HepG2 (cell line): ENCODE measurements at regions not wholly inside any gene's neighbourhood (a gene's known extent, or its start where the extent isn't known, plus 50 kb on each side); places are given as distances from the start of the nearest gene placed in this dataset.

Experiments used
- CCAR2 ChIP-seq: fragments of 200-400 bp; formaldehyde crosslinking; optimal IDR thresholded peaks from 2 replicates; pipeline ENCODE3; 2018; ENCODE audit warnings: low read depth, mild to moderate bottlenecking, low read length, moderate library complexity
- DNMT3B ChIP-seq: conservative IDR thresholded peaks from 2 replicates; pipeline ENCODE4 v1.6.1; 2016; ENCODE audit warnings: missing biosample characterization, control low read depth
- DPF2 ChIP-seq: sonication (generic); formaldehyde crosslinking; IDR thresholded peaks from 2 replicates; pipeline ENCODE4 v1.4.0; 2020; ENCODE audit warnings: mild to moderate bottlenecking, low read depth, missing genetic modification reagents, borderline replicate concordance
- GATAD2A ChIP-seq: IDR thresholded peaks from 2 replicates; pipeline ENCODE4 v1.6.1; 2016
- HOXA9 ChIP-seq: sonication (generic); formaldehyde crosslinking; IDR thresholded peaks from 2 replicates; pipeline ENCODE4 v1.8.1; 2022; ENCODE audit warnings: missing genetic modification reagents, mild to moderate bottlenecking, moderate library complexity, borderline replicate concordance
- MTF1 ChIP-seq: sonication (generic); formaldehyde crosslinking; IDR thresholded peaks from 2 replicates; pipeline ENCODE4 v1.5.0; 2020; ENCODE audit warnings: missing genetic modification reagents
- MTF2 ChIP-seq: sonication (generic); formaldehyde crosslinking; IDR thresholded peaks from 2 replicates; pipeline ENCODE4 v1.5.0; 2020; ENCODE audit warnings: missing genetic modification reagents, borderline replicate concordance
- SP140L ChIP-seq: sonication (generic); formaldehyde crosslinking; IDR thresholded peaks from 2 replicates; pipeline ENCODE4 v1.4.0; 2020; ENCODE audit warnings: missing genetic modification reagents, borderline replicate concordance
- TCF12 ChIP-seq, 2 experiments: fragments of 450-650 bp in 1 of 2; sonication (generic) in 1 of 2; formaldehyde crosslinking in 1 of 2; IDR thresholded peaks; 2 replicates each; pipeline versions ENCODE4 v1.6.1 to v1.8.0; 2017 to 2022; ENCODE audit warnings: antibody characterized with exemption in 1 of 2, mild to moderate bottlenecking in 1 of 2, missing genetic modification reagents in 1 of 2, moderate library complexity in 1 of 2
- TGIF2 ChIP-seq: IDR thresholded peaks from 2 replicates; pipeline ENCODE4 v1.6.1; 2016; ENCODE audit warnings: control low read depth, missing compliant biosample characterization
- ZNF101 ChIP-seq: sonication (generic); formaldehyde crosslinking; IDR thresholded peaks from 2 replicates; pipeline ENCODE4 v1.4.0; 2020; ENCODE audit warnings: mild to moderate bottlenecking, low read depth, missing genetic modification reagents, borderline replicate concordance
- ZNF260 ChIP-seq: sonication (generic); formaldehyde crosslinking; IDR thresholded peaks from 2 replicates; pipeline ENCODE4 v1.4.0; 2020; ENCODE audit warnings: missing genetic modification reagents, low read depth, mild to moderate bottlenecking, borderline replicate concordance
- ZNF496 ChIP-seq: sonication (generic); formaldehyde crosslinking; IDR thresholded peaks from 2 replicates; pipeline ENCODE4 v1.8.1; 2023; ENCODE audit warnings: mild to moderate bottlenecking, moderate library complexity, missing genetic modification reagents; ENCODE audit not compliant: insufficient replicate concordance
- ZNF616 ChIP-seq: sonication (generic); formaldehyde crosslinking; IDR thresholded peaks from 2 replicates; pipeline ENCODE4 v1.5.0; 2020; ENCODE audit warnings: low read depth, mild to moderate bottlenecking, missing genetic modification reagents
- ZNF781 ChIP-seq: sonication (generic); formaldehyde crosslinking; IDR thresholded peaks from 2 replicates; pipeline ENCODE4 v1.5.1; 2020; ENCODE audit warnings: borderline replicate concordance, mild to moderate bottlenecking, missing genetic modification reagents; ENCODE audit errors: not compliant biosample characterization
- TF ChIP-seq, protein P1 (sequence below): sonication (generic); formaldehyde crosslinking; IDR thresholded peaks from 2 replicates; pipeline ENCODE4 v1.4.0; 2020; ENCODE audit warnings: missing genetic modification reagents, low read depth, mild to moderate bottlenecking, borderline replicate concordance
- TF ChIP-seq, protein P2 (sequence below): sonication (generic); formaldehyde crosslinking; IDR thresholded peaks from 2 replicates; pipeline ENCODE4 v1.5.0; 2020; ENCODE audit warnings: missing genetic modification reagents, mild to moderate bottlenecking, borderline replicate concordance
- TF ChIP-seq, protein P3 (sequence below): IDR thresholded peaks from 2 replicates; pipeline ENCODE4 v1.6.1; 2012; ENCODE audit warnings: inconsistent platforms
- TF ChIP-seq, protein P4 (sequence below): sonication (generic); formaldehyde crosslinking; IDR thresholded peaks from 2 replicates; pipeline ENCODE4 v1.8.1; 2023; ENCODE audit warnings: mild to moderate bottlenecking, missing genetic modification reagents
- TF ChIP-seq, protein P5 (sequence below): IDR thresholded peaks from 2 replicates; pipeline ENCODE4 v1.6.1; 2016; ENCODE audit warnings: missing biosample characterization, missing genetic modification reagents, low read depth
- TF ChIP-seq, protein P6 (sequence below): sonication (generic); formaldehyde crosslinking; IDR thresholded peaks from 2 replicates; pipeline ENCODE4 v1.4.0; 2020; ENCODE audit warnings: mild to moderate bottlenecking, missing genetic modification reagents

DNA sequence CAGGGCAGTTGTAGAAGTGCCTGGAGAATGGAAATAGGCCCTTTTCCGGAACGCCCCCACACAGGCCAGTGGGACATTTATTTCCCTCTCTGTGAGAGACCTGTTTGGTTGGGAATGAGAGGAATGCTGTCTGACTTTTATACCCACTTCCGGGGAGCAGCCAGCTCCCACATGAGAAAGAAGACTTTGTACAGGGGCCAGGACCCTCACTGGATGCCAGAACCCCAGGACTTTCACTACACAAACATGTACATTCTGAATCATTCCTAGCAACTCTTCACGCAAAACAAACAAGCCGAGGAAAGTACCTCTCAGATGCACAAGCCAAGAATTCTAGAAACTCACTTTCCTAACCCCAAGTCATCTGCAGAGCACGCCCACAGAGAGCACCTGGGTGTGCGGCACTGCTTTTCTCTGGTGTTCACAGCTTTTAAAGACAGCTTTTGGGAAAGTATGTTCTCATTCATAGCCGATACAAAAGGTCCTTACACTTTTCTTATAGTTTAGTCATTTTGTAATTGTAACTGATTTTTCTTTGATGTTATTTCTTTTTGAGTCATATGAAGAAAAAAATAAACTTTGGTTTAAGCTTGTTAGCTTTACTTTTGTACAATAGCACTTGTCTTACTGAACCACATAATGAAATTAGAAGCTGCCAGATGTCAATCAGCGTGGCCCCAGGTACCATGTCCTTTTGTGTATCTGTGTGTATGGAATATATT lies 856.1 kb upstream of the ID2 start (continued):
- TF ChIP-seq ZNF781: no peak
- TF ChIP-seq ZNF616: no peak
- TF ChIP-seq TGIF2 (CRISPR knock-in tag): no peak
- 0 out of 2 replicates have a peak, but pooled peaks have one; percentile 30 for TF ChIP-seq DNMT3B
- TF ChIP-seq, protein P1, sequence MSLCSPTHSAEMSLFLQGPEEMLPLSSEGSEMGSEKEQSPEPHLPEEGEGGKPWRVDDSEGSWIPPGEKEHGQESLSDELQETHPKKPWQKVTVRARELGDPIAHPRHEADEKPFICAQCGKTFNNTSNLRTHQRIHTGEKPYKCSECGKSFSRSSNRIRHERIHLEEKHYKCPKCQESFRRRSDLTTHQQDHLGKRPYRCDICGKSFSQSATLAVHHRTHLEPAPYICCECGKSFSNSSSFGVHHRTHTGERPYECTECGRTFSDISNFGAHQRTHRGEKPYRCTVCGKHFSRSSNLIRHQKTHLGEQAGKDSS (CRISPR knock-in tag): no peak
- no peak for TF ChIP-seq CCAR2
- TF ChIP-seq ZNF496: no peak
- TF ChIP-seq, protein P2, sequence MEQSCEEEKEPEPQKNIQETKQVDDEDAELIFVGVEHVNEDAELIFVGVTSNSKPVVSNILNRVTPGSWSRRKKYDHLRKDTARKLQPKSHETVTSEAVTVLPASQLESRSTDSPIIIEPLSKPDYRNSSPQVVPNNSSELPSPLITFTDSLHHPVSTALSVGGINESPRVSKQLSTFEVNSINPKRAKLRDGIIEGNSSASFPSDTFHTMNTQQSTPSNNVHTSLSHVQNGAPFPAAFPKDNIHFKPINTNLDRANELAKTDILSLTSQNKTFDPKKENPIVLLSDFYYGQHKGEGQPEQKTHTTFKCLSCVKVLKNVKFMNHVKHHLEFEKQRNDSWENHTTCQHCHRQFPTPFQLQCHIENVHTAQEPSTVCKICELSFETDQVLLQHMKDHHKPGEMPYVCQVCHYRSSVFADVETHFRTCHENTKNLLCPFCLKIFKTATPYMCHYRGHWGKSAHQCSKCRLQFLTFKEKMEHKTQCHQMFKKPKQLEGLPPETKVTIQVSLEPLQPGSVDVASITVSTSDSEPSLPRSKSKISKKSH (CRISPR knock-in tag): no peak
- no peak for TF ChIP-seq ZNF260 (CRISPR knock-in tag)
- TF ChIP-seq, protein P3, sequence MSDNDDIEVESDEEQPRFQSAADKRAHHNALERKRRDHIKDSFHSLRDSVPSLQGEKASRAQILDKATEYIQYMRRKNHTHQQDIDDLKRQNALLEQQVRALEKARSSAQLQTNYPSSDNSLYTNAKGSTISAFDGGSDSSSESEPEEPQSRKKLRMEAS: peak; percentile 38; the same call in 1 of the 2 replicates
- TF ChIP-seq GATAD2A (CRISPR knock-in tag): peak; percentile 59
- no peak for TF ChIP-seq MTF1 (CRISPR knock-in tag)
- TF ChIP-seq ZNF101: no peak
- TF ChIP-seq MTF2 (CRISPR knock-in tag): no peak
- no peak for TF ChIP-seq SP140L (CRISPR knock-in tag)
- no peak for TF ChIP-seq HOXA9 (CRISPR knock-in tag)
- TF ChIP-seq, protein P4, sequence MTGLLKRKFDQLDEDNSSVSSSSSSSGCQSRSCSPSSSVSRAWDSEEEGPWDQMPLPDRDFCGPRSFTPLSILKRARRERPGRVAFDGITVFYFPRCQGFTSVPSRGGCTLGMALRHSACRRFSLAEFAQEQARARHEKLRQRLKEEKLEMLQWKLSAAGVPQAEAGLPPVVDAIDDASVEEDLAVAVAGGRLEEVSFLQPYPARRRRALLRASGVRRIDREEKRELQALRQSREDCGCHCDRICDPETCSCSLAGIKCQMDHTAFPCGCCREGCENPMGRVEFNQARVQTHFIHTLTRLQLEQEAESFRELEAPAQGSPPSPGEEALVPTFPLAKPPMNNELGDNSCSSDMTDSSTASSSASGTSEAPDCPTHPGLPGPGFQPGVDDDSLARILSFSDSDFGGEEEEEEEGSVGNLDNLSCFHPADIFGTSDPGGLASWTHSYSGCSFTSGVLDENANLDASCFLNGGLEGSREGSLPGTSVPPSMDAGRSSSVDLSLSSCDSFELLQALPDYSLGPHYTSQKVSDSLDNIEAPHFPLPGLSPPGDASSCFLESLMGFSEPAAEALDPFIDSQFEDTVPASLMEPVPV: no peak
- TF ChIP-seq, protein P5, sequence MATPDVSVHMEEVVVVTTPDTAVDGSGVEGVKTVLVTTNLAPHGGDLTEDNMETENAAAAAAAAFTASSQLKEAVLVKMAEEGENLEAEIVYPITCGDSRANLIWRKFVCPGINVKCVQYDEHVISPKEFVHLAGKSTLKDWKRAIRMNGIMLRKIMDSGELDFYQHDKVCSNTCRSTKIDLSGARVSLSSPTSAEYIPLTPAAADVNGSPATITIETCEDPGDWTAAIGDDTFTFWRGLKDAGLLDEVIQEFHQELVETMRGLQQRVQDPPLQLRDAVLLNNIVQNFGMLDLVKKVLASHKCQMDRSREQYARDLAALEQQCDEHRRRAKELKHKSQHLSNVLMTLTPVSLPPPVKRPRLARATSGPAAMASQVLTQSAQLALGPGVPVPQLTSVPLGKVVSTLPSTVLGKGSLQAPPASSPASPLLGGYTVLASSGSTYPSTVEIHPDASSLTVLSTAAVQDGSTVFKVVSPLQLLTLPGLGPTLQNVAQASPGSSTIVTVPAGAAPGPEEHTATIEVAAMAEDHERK (CRISPR knock-in tag): no peak
- no peak for TF ChIP-seq DPF2
- TF ChIP-seq TCF12 (IDR thresholded peaks at IDR 0.05): no peak
- no peak for TF ChIP-seq TCF12 (CRISPR knock-in tag; IDR thresholded peaks at IDR 0.05)
- TF ChIP-seq, protein P6, sequence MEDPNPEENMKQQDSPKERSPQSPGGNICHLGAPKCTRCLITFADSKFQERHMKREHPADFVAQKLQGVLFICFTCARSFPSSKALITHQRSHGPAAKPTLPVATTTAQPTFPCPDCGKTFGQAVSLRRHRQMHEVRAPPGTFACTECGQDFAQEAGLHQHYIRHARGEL (CRISPR knock-in tag): no peak
